ENCODE measurements at regions not wholly inside any gene's neighbourhood (a gene's known extent, or its start where the extent isn't known, plus 50 kb on each side); places are given as distances from the start of the nearest gene placed in this dataset.
"Not testable (repeated sequence)": the region's sequence is repeated elsewhere in the genome, so short reads cannot be mapped to it uniquely, and the experiment has no call there.

- no peak for DNase-seq (ENCODE audit: low read depth)
- H3K4me3 ChIP-seq (ENCODE audit: low read length): no peak overlapping the region
- TF ChIP-seq CTCF (conservative IDR thresholded peaks at IDR 0.05; ENCODE audit: low read depth, low read length): no peak
Measured at GRCh38 chr10:33832124-33832787, 497.8 kb upstream of the NRP1 start.

- DNase-seq (ENCODE audit: low read depth): no peak
- TF ChIP-seq CTCF (conservative IDR thresholded peaks at IDR 0.05; ENCODE audit: low read depth, low read length): no peak
- no peak overlapping the region for H3K4me3 ChIP-seq (ENCODE audit: low read length)
Measured at GRCh38 chr10:33831591-33831990, 497.1 kb upstream of the NRP1 start.

- not testable (repeated sequence) for DNase-seq (ENCODE audit: low read depth); H3K4me3 ChIP-seq (ENCODE audit: low read length)
Measured at GRCh38 chr10:33829899-33830298, 495.4 kb upstream of the NRP1 start.

- no peak for TF ChIP-seq CTCF (conservative IDR thresholded peaks at IDR 0.05; ENCODE audit: low read depth, low read length)
- no peak overlapping the region for H3K4me3 ChIP-seq (ENCODE audit: low read length)
- no peak for DNase-seq (ENCODE audit: low read depth)
Measured at GRCh38 chr10:33828592-33828991, 494.1 kb upstream of the NRP1 start.

- DNase-seq (ENCODE audit: low read depth): no peak
- TF ChIP-seq CTCF (conservative IDR thresholded peaks at IDR 0.05; ENCODE audit: low read depth, low read length): no peak
- no peak overlapping the region for H3K4me3 ChIP-seq (ENCODE audit: low read length)
Measured at GRCh38 chr10:33826186-33826585, 491.7 kb upstream of the NRP1 start.

- no peak for DNase-seq (ENCODE audit: low read depth)
- no peak overlapping the region for H3K4me3 ChIP-seq (ENCODE audit: low read length)
- no peak for TF ChIP-seq CTCF (conservative IDR thresholded peaks at IDR 0.05; ENCODE audit: low read depth, low read length)
Measured at GRCh38 chr10:33822774-33823173, 488.3 kb upstream of the NRP1 start.

GRCh38 chr10:33820531-33820930 lies 486.1 kb upstream of the NRP1 start:
- H3K4me3 ChIP-seq (ENCODE audit: low read length): no peak overlapping the region
- no peak for TF ChIP-seq CTCF (conservative IDR thresholded peaks at IDR 0.05; ENCODE audit: low read depth, low read length)
- DNase-seq (ENCODE audit: low read depth): no peak
